ENCODE measurements at regions not wholly inside any gene's neighbourhood (a gene's known extent, or its start where the extent isn't known, plus 50 kb on each side); places are given as distances from the start of the nearest gene placed in this dataset.
"Not testable (repeated sequence)": the region's sequence is repeated elsewhere in the genome, so short reads cannot be mapped to it uniquely, and the experiment has no call there.

GRCh38 chr20:26094498-26094897, 397.8 kb upstream of the ZNF337 start:
- H3K27ac Mint-ChIP-seq; H3K4me1 Mint-ChIP-seq (ENCODE audit: low read depth); H3K4me3 Mint-ChIP-seq; H3K9me3 Mint-ChIP-seq (ENCODE audit: low read depth); H3K36me3 Mint-ChIP-seq; H3K27me3 Mint-ChIP-seq: not testable (repeated sequence)

- H3K9me3 Mint-ChIP-seq (ENCODE audit: low read depth); H3K4me3 Mint-ChIP-seq; H3K27ac Mint-ChIP-seq; H3K4me1 Mint-ChIP-seq (ENCODE audit: low read depth); H3K27me3 Mint-ChIP-seq; H3K36me3 Mint-ChIP-seq: not testable (repeated sequence)
Observed at GRCh38 chr20:26091921-26092320, 395.3 kb upstream of the ZNF337 start.

GRCh38 chr20:26086195-26086594, 389.5 kb upstream of the ZNF337 start:
- H3K27ac Mint-ChIP-seq; H3K4me3 Mint-ChIP-seq; H3K9me3 Mint-ChIP-seq (ENCODE audit: low read depth); H3K36me3 Mint-ChIP-seq; H3K4me1 Mint-ChIP-seq (ENCODE audit: low read depth); H3K27me3 Mint-ChIP-seq: not testable (repeated sequence)

- H3K36me3 Mint-ChIP-seq; H3K9me3 Mint-ChIP-seq (ENCODE audit: low read depth); H3K4me3 Mint-ChIP-seq; H3K27me3 Mint-ChIP-seq; H3K4me1 Mint-ChIP-seq (ENCODE audit: low read depth); H3K27ac Mint-ChIP-seq: not testable (repeated sequence)
Observed at GRCh38 chr20:26073972-26074371, 377.3 kb upstream of the ZNF337 start.

- not testable (repeated sequence) for H3K36me3 Mint-ChIP-seq; H3K27ac Mint-ChIP-seq; H3K27me3 Mint-ChIP-seq; H3K4me1 Mint-ChIP-seq (ENCODE audit: low read depth); H3K9me3 Mint-ChIP-seq (ENCODE audit: low read depth); H3K4me3 Mint-ChIP-seq
Observed at GRCh38 chr20:26059324-26059723, 362.7 kb upstream of the ZNF337 start.

GRCh38 chr20:26058446-26058845, 361.8 kb upstream of the ZNF337 start:
- H3K4me1 Mint-ChIP-seq (ENCODE audit: low read depth); H3K27ac Mint-ChIP-seq; H3K27me3 Mint-ChIP-seq; H3K36me3 Mint-ChIP-seq; H3K9me3 Mint-ChIP-seq (ENCODE audit: low read depth); H3K4me3 Mint-ChIP-seq: not testable (repeated sequence)

GRCh38 chr20:26057135-26057752, 360.6 kb upstream of the ZNF337 start:
- H3K9me3 Mint-ChIP-seq (ENCODE audit: low read depth); H3K27me3 Mint-ChIP-seq; H3K4me3 Mint-ChIP-seq; H3K36me3 Mint-ChIP-seq; H3K27ac Mint-ChIP-seq; H3K4me1 Mint-ChIP-seq (ENCODE audit: low read depth): not testable (repeated sequence)

GRCh38 chr20:26025792-26026191, 329.1 kb upstream of the ZNF337 start:
- not testable (repeated sequence) for H3K36me3 Mint-ChIP-seq; H3K27ac Mint-ChIP-seq; H3K27me3 Mint-ChIP-seq; H3K9me3 Mint-ChIP-seq (ENCODE audit: low read depth); H3K4me1 Mint-ChIP-seq (ENCODE audit: low read depth); H3K4me3 Mint-ChIP-seq

GRCh38 chr20:26010942-26011276, 314.3 kb upstream of the ZNF337 start:
- not testable (repeated sequence) for H3K9me3 Mint-ChIP-seq (ENCODE audit: low read depth); H3K36me3 Mint-ChIP-seq; H3K27me3 Mint-ChIP-seq; H3K27ac Mint-ChIP-seq
- Mint-ChIP-seq H3K4me3 (peak overlapping the region; percentile 95), H3K4me1 (ENCODE audit: low read depth) (peaks cover 11% of the 10 kb centered on the region)

GRCh38 chr20:26010224-26010941, 313.7 kb upstream of the ZNF337 start:
- H3K9me3 Mint-ChIP-seq (ENCODE audit: low read depth); H3K27me3 Mint-ChIP-seq; H3K36me3 Mint-ChIP-seq: not testable (repeated sequence)
- Mint-ChIP-seq H3K27ac (peak overlapping the region; percentile 92), H3K4me3 (peak overlapping the region; percentile 95), H3K4me1 (ENCODE audit: low read depth) (peaks cover 11% of the 10 kb centered on the region)

- Mint-ChIP-seq H3K4me1 (ENCODE audit: low read depth) (peaks cover 11% of the 10 kb centered on the region), H3K4me3 (peak overlapping the region; percentile 95), H3K27ac (peak overlapping the region; percentile 92)
- not testable (repeated sequence) for H3K9me3 Mint-ChIP-seq (ENCODE audit: low read depth); H3K27me3 Mint-ChIP-seq; H3K36me3 Mint-ChIP-seq
Observed at GRCh38 chr20:26009402-26010223, 313.0 kb upstream of the ZNF337 start.

- not testable (repeated sequence) for H3K27me3 Mint-ChIP-seq; H3K9me3 Mint-ChIP-seq (ENCODE audit: low read depth); H3K27ac Mint-ChIP-seq; H3K4me3 Mint-ChIP-seq; H3K36me3 Mint-ChIP-seq
- peaks cover 11% of the 10 kb centered on the region for H3K4me1 Mint-ChIP-seq (ENCODE audit: low read depth)
Observed at GRCh38 chr20:26008026-26008425, 311.4 kb upstream of the ZNF337 start.

- H3K36me3 Mint-ChIP-seq; H3K27ac Mint-ChIP-seq; H3K9me3 Mint-ChIP-seq (ENCODE audit: low read depth); H3K27me3 Mint-ChIP-seq; H3K4me3 Mint-ChIP-seq: not testable (repeated sequence)
- peaks cover 11% of the 10 kb centered on the region for H3K4me1 Mint-ChIP-seq (ENCODE audit: low read depth)
Observed at GRCh38 chr20:26006164-26006563, 309.5 kb upstream of the ZNF337 start.

- not testable (repeated sequence) for H3K36me3 Mint-ChIP-seq; H3K27ac Mint-ChIP-seq; H3K4me1 Mint-ChIP-seq (ENCODE audit: low read depth); H3K4me3 Mint-ChIP-seq; H3K27me3 Mint-ChIP-seq; H3K9me3 Mint-ChIP-seq (ENCODE audit: low read depth)
Observed at GRCh38 chr20:26003959-26004358, 307.3 kb upstream of the ZNF337 start.

- H3K27ac Mint-ChIP-seq; H3K27me3 Mint-ChIP-seq; H3K9me3 Mint-ChIP-seq (ENCODE audit: low read depth); H3K4me3 Mint-ChIP-seq; H3K36me3 Mint-ChIP-seq; H3K4me1 Mint-ChIP-seq (ENCODE audit: low read depth): not testable (repeated sequence)
Observed at GRCh38 chr20:25997367-25998038, 300.9 kb upstream of the ZNF337 start.

All from activated naive CD8-positive, alpha-beta T cell (primary cell).